Transverse colon (tissue), 4 donors: ENCODE measurements at regions not wholly inside any gene's neighbourhood (a gene's known extent, or its start where the extent isn't known, plus 50 kb on each side); places are given as distances from the start of the nearest gene placed in this dataset.

Experiments
- POLR2A ChIP-seq: fragments of 450-650 bp; IDR thresholded peaks from one replicate; pipeline ENCODE4 v1.6.1; 2016; ENCODE audit warnings: antibody characterized with exemption, mild to moderate bottlenecking, moderate library complexity
- POLR2AphosphoS5 ChIP-seq, 3 donors: sonication (generic); formaldehyde crosslinking; IDR thresholded peaks; one replicate each; pipeline ENCODE4 v1.6.1; 2016; ENCODE audit warnings: antibody characterized with exemption in 3 of 3
- TF ChIP-seq, protein P1 (sequence below), 5 experiments: fragments of 200-600 bp in 3 of 5; fragments of 450-650 bp in 2 of 5; sonication (generic) in 3 of 5; IDR thresholded peaks; 1 replicate in 2 of 5; 2 replicates in 3 of 5; pipeline ENCODE4 v1.5.1; 2016 to 2017; ENCODE audit warnings: antibody characterized with exemption in 5 of 5, inconsistent platforms in 3 of 5, mild to moderate bottlenecking in 2 of 5, moderate library complexity in 1 of 5

DNA sequence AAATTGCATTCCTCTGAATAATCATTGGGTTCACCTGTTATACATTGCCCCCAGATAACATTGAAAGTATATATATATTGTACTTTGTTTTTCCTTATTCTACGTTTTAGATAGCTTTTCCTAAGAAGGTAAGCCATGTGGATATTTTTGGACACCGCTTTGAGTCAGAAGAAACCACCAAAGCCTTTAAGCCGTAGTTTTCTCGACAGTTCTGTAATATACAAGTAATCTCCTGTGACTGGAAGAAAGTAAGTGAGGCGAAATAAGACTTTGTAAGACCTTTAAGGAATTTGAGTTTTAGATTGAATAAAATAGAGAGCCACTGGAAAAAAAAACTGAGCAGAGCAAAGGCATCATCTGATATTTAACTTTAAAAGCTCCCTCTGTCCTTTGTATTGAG, 1092.0 kb downstream of the DIPK2A start:
- TF ChIP-seq, protein P1, sequence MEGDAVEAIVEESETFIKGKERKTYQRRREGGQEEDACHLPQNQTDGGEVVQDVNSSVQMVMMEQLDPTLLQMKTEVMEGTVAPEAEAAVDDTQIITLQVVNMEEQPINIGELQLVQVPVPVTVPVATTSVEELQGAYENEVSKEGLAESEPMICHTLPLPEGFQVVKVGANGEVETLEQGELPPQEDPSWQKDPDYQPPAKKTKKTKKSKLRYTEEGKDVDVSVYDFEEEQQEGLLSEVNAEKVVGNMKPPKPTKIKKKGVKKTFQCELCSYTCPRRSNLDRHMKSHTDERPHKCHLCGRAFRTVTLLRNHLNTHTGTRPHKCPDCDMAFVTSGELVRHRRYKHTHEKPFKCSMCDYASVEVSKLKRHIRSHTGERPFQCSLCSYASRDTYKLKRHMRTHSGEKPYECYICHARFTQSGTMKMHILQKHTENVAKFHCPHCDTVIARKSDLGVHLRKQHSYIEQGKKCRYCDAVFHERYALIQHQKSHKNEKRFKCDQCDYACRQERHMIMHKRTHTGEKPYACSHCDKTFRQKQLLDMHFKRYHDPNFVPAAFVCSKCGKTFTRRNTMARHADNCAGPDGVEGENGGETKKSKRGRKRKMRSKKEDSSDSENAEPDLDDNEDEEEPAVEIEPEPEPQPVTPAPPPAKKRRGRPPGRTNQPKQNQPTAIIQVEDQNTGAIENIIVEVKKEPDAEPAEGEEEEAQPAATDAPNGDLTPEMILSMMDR (IDR thresholded peaks at IDR 0.05) = no peak
- no peak for TF ChIP-seq POLR2A
- no peak for TF ChIP-seq POLR2AphosphoS5 (IDR thresholded peaks at IDR 0.05)
